ENCODE measurements at regions not wholly inside any gene's neighbourhood (a gene's known extent, or its start where the extent isn't known, plus 50 kb on each side); places are given as distances from the start of the nearest gene placed in this dataset.

DNA sequence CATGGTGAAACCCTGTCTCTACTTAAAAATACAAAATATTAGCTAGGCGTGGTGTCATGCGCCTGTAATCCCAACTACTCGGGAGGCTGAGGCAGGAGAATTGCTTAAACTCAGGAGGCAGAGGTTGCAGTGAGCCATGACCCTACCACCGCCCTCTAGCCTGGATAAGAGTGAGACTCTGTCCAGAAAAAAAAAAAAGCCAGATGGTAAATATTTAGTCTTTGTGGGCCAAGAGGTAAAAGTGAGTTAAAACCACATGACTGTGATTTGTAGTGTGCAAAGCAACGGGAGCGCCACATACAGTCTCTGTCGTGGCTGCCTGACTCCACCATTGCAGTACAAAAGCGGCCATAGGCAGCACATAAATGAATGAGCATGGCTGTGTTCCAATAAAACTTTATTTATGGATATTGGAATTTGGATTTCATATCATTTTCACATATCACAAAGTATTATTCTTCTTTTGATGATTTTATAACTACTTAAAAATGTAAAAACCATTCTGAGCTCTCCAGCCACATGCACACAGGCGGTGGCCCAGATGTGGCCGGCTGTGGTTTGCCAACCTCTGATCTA lies 51.8 kb upstream of the CASZ1 start:
- DNase-seq = no peak
- Histone ChIP-seq H3K27ac (ENCODE audit: low read depth, low read length) (no peak overlapping the region), H3K36me3 (ENCODE audit: control insufficient read depth in 2 of 3, insufficient read depth in 3 of 3, low read length in 3 of 3) (no peaks in the 10 kb centered on the region), H3K4me1 (ENCODE audit: control insufficient read depth in 2 of 2, insufficient read depth in 2 of 2, low read length in 2 of 2) (no peaks in the 10 kb centered on the region), H3K4me3 (ENCODE audit: low read length) (no peak overlapping the region), H3K9me3 (ENCODE audit: control insufficient read depth in 2 of 3, low read length in 3 of 3) (no peaks in the 10 kb centered on the region), H3K27me3 (ENCODE audit: control insufficient read depth in 2 of 2, insufficient read depth in 2 of 2, low read length in 2 of 2) (no peaks in the 10 kb centered on the region)
- H3K9me3 Mint-ChIP-seq = peaks cover 0 to 17% (median 7%) of the 10 kb centered on the region in 11 donors
- intact Hi-C loops (cut with micrococcal nuclease) = no loop called here
- H3K27ac Mint-ChIP-seq = no peak overlapping the region
- H3K4me3 Mint-ChIP-seq = no peak overlapping the region
- H3K27me3 Mint-ChIP-seq = peaks cover 4 to 19% (median 17%) of the 10 kb centered on the region in 5 donors
- peaks cover 0 to 9% (median 0%) of the 10 kb centered on the region in 5 donors for H3K36me3 Mint-ChIP-seq
- ATAC-seq = no peak
- peaks cover 0 to 4% (median 0%) of the 10 kb centered on the region in 7 donors for H3K4me1 Mint-ChIP-seq
- ChIA-PET CTCF (no interaction called here), POLR2A (no interaction called here)

DNA sequence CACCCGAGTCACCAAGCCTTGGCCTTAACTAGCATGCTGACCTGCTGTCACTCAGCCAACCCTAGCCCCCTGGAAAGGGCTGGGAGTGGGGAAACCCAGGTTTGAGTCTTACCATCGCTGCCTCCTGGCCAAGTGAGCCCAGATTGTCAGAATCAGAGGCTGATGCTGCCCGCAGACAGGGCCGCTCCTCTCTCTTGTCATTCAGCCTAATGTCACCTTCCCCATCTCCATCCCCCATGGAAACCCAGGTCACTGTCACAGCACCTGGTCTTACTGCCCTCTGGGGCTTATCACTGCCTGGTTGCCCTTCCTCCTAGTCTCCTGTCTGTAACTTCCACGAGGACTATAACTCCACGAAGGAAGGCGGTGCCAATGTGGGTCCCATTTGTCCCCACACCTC lies 53.6 kb upstream of the CASZ1 start:
- POLR2A ChIA-PET = no interaction called here
- Histone ChIP-seq H3K4me3 (ENCODE audit: low read length) (no peak overlapping the region), H3K27me3 (ENCODE audit: control insufficient read depth in 2 of 2, insufficient read depth in 2 of 2, low read length in 2 of 2) (no peaks in the 10 kb centered on the region), H3K9me3 (ENCODE audit: control insufficient read depth in 2 of 3, low read length in 3 of 3) (no peaks in the 10 kb centered on the region), H3K36me3 (ENCODE audit: control insufficient read depth in 2 of 3, insufficient read depth in 3 of 3, low read length in 3 of 3) (no peaks in the 10 kb centered on the region), H3K27ac (ENCODE audit: low read depth, low read length) (no peak overlapping the region), H3K4me1 (ENCODE audit: control insufficient read depth in 2 of 2, insufficient read depth in 2 of 2, low read length in 2 of 2) (no peaks in the 10 kb centered on the region)
- Mint-ChIP-seq H3K36me3 (no peaks in the 10 kb centered on the region), H3K9me3 (peaks cover 0 to 5% (median 0%) of the 10 kb centered on the region in 11 donors), H3K27ac (no peak overlapping the region), H3K4me1 (peaks cover 0 to 4% (median 0%) of the 10 kb centered on the region in 7 donors), H3K27me3 (peaks cover 0 to 11% (median 8%) of the 10 kb centered on the region in 5 donors), H3K4me3 (no peak overlapping the region)
- ATAC-seq (no peak), DNase-seq (no peak)
- CTCF ChIA-PET = no interaction called here
- intact Hi-C loops (cut with micrococcal nuclease) = no loop called here

GRCh38 chr1:10851024-10852013 lies 54.9 kb upstream of the CASZ1 start:
- intact Hi-C loops (cut with micrococcal nuclease) = no loop called here
- POLR2A ChIA-PET = no interaction called here
- Histone ChIP-seq H3K27ac (ENCODE audit: low read depth, low read length) (no peak overlapping the region), H3K36me3 (ENCODE audit: control insufficient read depth in 2 of 3, insufficient read depth in 3 of 3, low read length in 3 of 3) (no peaks in the 10 kb centered on the region), H3K4me3 (ENCODE audit: low read length) (no peak overlapping the region), H3K4me1 (ENCODE audit: control insufficient read depth in 2 of 2, insufficient read depth in 2 of 2, low read length in 2 of 2) (no peaks in the 10 kb centered on the region), H3K27me3 (ENCODE audit: control insufficient read depth in 2 of 2, insufficient read depth in 2 of 2, low read length in 2 of 2) (no peaks in the 10 kb centered on the region), H3K9me3 (ENCODE audit: control insufficient read depth in 2 of 3, low read length in 3 of 3) (no peaks in the 10 kb centered on the region)
- Mint-ChIP-seq H3K4me1 (peaks cover 0 to 2% (median 0%) of the 10 kb centered on the region in 7 donors), H3K27me3 (peaks cover 0 to 5% (median under 1%) of the 10 kb centered on the region in 5 donors), H3K9me3 (peaks cover 0 to 4% (median 0%) of the 10 kb centered on the region in 11 donors), H3K27ac (peak overlapping the region in 1 of 9 donors; percentile 20), H3K4me3 (no peak overlapping the region), H3K36me3 (no peaks in the 10 kb centered on the region)
- ATAC-seq (no peak), DNase-seq (no peak)
- CTCF ChIA-PET = no interaction called here

GRCh38 chr1:10852018-10852417 lies 55.6 kb upstream of the CASZ1 start:
- no peaks in the 10 kb centered on the region for H3K4me1 ChIP-seq (ENCODE audit: control insufficient read depth in 2 of 2, insufficient read depth in 2 of 2, low read length in 2 of 2)
- ChIA-PET CTCF (no interaction called here), POLR2A (no interaction called here)
- H3K4me3 ChIP-seq (ENCODE audit: low read length) = no peak overlapping the region
- H3K27me3 ChIP-seq (ENCODE audit: control insufficient read depth in 2 of 2, insufficient read depth in 2 of 2, low read length in 2 of 2) = no peaks in the 10 kb centered on the region
- H3K4me1 Mint-ChIP-seq = peaks cover 0 to 2% (median 0%) of the 10 kb centered on the region in 7 donors
- H3K36me3 Mint-ChIP-seq = no peaks in the 10 kb centered on the region
- no peaks in the 10 kb centered on the region for H3K36me3 ChIP-seq (ENCODE audit: control insufficient read depth in 2 of 3, insufficient read depth in 3 of 3, low read length in 3 of 3)
- ATAC-seq = no peak
- no peak overlapping the region for H3K27ac Mint-ChIP-seq
- peaks cover 0 to 3% (median 0%) of the 10 kb centered on the region in 11 donors for H3K9me3 Mint-ChIP-seq
- H3K27ac ChIP-seq (ENCODE audit: low read depth, low read length) = no peak overlapping the region
- intact Hi-C loops (cut with micrococcal nuclease) = no loop called here
- H3K4me3 Mint-ChIP-seq = no peak overlapping the region
- no peak for DNase-seq
- H3K9me3 ChIP-seq (ENCODE audit: control insufficient read depth in 2 of 3, low read length in 3 of 3) = no peaks in the 10 kb centered on the region
- H3K27me3 Mint-ChIP-seq = no peaks in the 10 kb centered on the region

DNA sequence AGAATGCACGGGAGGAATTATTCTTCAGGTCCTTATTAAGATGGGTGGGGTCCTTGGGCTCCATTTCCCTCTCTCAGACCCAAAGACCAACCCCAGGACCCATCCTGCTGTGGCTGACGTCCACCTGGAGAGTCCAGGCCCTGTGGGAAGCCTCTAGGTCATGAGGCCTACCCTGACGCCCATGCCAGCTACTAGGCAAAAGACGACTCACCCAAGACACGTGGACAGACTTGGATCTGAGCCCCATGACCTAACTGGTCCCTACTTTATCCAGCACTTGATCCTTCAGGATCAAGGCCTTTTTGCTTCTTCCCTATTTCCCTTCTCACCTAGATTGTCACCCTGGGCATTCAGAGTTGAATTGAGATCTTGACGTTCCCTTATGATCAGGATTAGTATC lies 56.0 kb upstream of the CASZ1 start:
- Mint-ChIP-seq H3K27ac (no peak overlapping the region), H3K4me3 (no peak overlapping the region), H3K36me3 (no peaks in the 10 kb centered on the region), H3K27me3 (no peaks in the 10 kb centered on the region), H3K9me3 (peaks cover 0 to 3% (median 0%) of the 10 kb centered on the region in 11 donors), H3K4me1 (peaks cover 0 to 2% (median 0%) of the 10 kb centered on the region in 7 donors)
- ChIA-PET POLR2A (no interaction called here), CTCF (no interaction called here)
- H3K9me3 ChIP-seq (ENCODE audit: control insufficient read depth in 2 of 3, low read length in 3 of 3) = no peaks in the 10 kb centered on the region
- H3K4me1 ChIP-seq (ENCODE audit: control insufficient read depth in 2 of 2, insufficient read depth in 2 of 2, low read length in 2 of 2) = no peaks in the 10 kb centered on the region
- DNase-seq = no peak
- no peak overlapping the region for H3K27ac ChIP-seq (ENCODE audit: low read depth, low read length)
- no peaks in the 10 kb centered on the region for H3K36me3 ChIP-seq (ENCODE audit: control insufficient read depth in 2 of 3, insufficient read depth in 3 of 3, low read length in 3 of 3)
- intact Hi-C loops (cut with micrococcal nuclease) = no loop called here
- no peak overlapping the region for H3K4me3 ChIP-seq (ENCODE audit: low read length)
- ATAC-seq = no peak
- no peaks in the 10 kb centered on the region for H3K27me3 ChIP-seq (ENCODE audit: control insufficient read depth in 2 of 2, insufficient read depth in 2 of 2, low read length in 2 of 2)

GRCh38 chr1:10852998-10853520 lies 56.6 kb upstream of the CASZ1 start:
- Mint-ChIP-seq H3K36me3 (no peaks in the 10 kb centered on the region), H3K27me3 (no peaks in the 10 kb centered on the region), H3K27ac (no peak overlapping the region), H3K9me3 (peaks cover 0 to 3% (median 0%) of the 10 kb centered on the region in 11 donors), H3K4me1 (peaks cover 0 to 2% (median 0%) of the 10 kb centered on the region in 7 donors), H3K4me3 (no peak overlapping the region)
- DNase-seq = no peak
- ATAC-seq = no peak
- Histone ChIP-seq H3K9me3 (ENCODE audit: control insufficient read depth in 2 of 3, low read length in 3 of 3) (no peaks in the 10 kb centered on the region), H3K36me3 (ENCODE audit: control insufficient read depth in 2 of 3, insufficient read depth in 3 of 3, low read length in 3 of 3) (no peaks in the 10 kb centered on the region), H3K4me3 (ENCODE audit: low read length) (no peak overlapping the region), H3K27ac (ENCODE audit: low read depth, low read length) (no peak overlapping the region), H3K27me3 (ENCODE audit: control insufficient read depth in 2 of 2, insufficient read depth in 2 of 2, low read length in 2 of 2) (no peaks in the 10 kb centered on the region), H3K4me1 (ENCODE audit: control insufficient read depth in 2 of 2, insufficient read depth in 2 of 2, low read length in 2 of 2) (no peaks in the 10 kb centered on the region)
- POLR2A ChIA-PET = no interaction called here
- CTCF ChIA-PET = no interaction called here
- intact Hi-C loops (cut with micrococcal nuclease) = no loop called here
